GM21447 (cell line): ENCODE measurements at regions not wholly inside any gene's neighbourhood (a gene's known extent, or its start where the extent isn't known, plus 50 kb on each side); places are given as distances from the start of the nearest gene placed in this dataset.

ENCODE experiments used
- ATAC-seq: cut with Tn5 transposase; IDR thresholded peaks from one replicate; pipeline ENCODE4 v1.9.1; 2021; ENCODE audit not compliant: unreplicated experiment

- ATAC-seq: no peak
Observed at GRCh38 chr12:107223821-107224220, 130.5 kb upstream of the CRY1 start.

GRCh38 chr12:107225635-107226034 is 132.3 kb upstream of the CRY1 start:
- ATAC-seq: no peak

GRCh38 chr12:107226126-107226525 is 132.8 kb upstream of the CRY1 start:
- no peak for ATAC-seq

- ATAC-seq: no peak
Observed at GRCh38 chr12:107228076-107228475, 134.7 kb upstream of the CRY1 start.

- ATAC-seq: no peak
Observed at GRCh38 chr12:107229827-107230226, 136.5 kb upstream of the CRY1 start.

GRCh38 chr12:107231303-107231702 is 138.0 kb upstream of the CRY1 start:
- ATAC-seq: no peak

GRCh38 chr12:107233551-107233950 is 140.2 kb upstream of the CRY1 start:
- ATAC-seq: no peak

- no peak for ATAC-seq
Observed at GRCh38 chr12:107235600-107235999, 142.3 kb upstream of the CRY1 start.

- no peak for ATAC-seq
Observed at GRCh38 chr12:107236824-107237511, 143.6 kb upstream of the CRY1 start.

- no peak for ATAC-seq
Observed at GRCh38 chr12:107238296-107238695, 144.9 kb upstream of the CRY1 start.

GRCh38 chr12:107241411-107241810 is 148.1 kb upstream of the CRY1 start:
- no peak for ATAC-seq

GRCh38 chr12:107242189-107242588 is 148.8 kb upstream of the CRY1 start:
- no peak for ATAC-seq

- ATAC-seq: no peak
Observed at GRCh38 chr12:107243341-107243740, 150.0 kb upstream of the CRY1 start.

- no peak for ATAC-seq
Observed at GRCh38 chr12:107244584-107244983, 151.2 kb upstream of the CRY1 start.

GRCh38 chr12:107247650-107248049 is 154.3 kb upstream of the CRY1 start:
- no peak for ATAC-seq

GRCh38 chr12:107248187-107248586 is 154.8 kb upstream of the CRY1 start:
- no peak for ATAC-seq

- ATAC-seq: no peak
Observed at GRCh38 chr12:107251288-107251687, 157.9 kb upstream of the CRY1 start.

- no peak for ATAC-seq
Observed at GRCh38 chr12:107253361-107253760, 160.0 kb upstream of the CRY1 start.

GRCh38 chr12:107254258-107254856 is 161.0 kb upstream of the CRY1 start:
- ATAC-seq: no peak

GRCh38 chr12:107258780-107259179 is 165.4 kb upstream of the CRY1 start:
- ATAC-seq: no peak

- ATAC-seq: no peak
Observed at GRCh38 chr12:107263980-107264379, 170.6 kb upstream of the CRY1 start.

- no peak for ATAC-seq
Observed at GRCh38 chr12:107264667-107265066, 171.3 kb upstream of the CRY1 start.

GRCh38 chr12:107267604-107268003 is 174.3 kb upstream of the CRY1 start:
- ATAC-seq: no peak
